ENCODE measurements at regions not wholly inside any gene's neighbourhood (a gene's known extent, or its start where the extent isn't known, plus 50 kb on each side); places are given as distances from the start of the nearest gene placed in this dataset.

DNA sequence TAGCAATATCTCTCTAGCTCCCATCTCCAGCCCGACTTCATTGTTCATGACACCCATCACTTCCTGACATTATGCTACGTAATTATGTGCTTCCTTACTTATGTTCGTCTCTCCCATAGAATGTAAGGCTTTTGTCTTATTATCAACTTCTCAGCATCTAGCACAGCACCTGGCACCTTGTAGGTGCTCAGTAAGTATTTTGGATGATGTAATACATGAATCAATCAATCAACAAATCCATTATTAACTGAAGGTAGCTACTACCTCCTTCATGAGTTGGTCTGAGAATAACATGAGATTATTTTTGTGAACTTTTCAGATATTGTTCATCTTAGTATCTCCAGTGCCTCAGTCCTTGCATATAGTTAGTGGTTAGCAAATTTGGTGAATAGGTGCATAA, 109.3 kb downstream of the EN1 start:
- H3K9ac ChIP-seq (ENCODE audit: low read length), result no peak overlapping the region
- no peak overlapping the region for H3K4me3 ChIP-seq (ENCODE audit: low read depth in 1 of 2, low read length in 2 of 2)
- H3K4me1 ChIP-seq (ENCODE audit: insufficient read depth, low read length), result no peaks in the 10 kb centered on the region
- no peak overlapping the region for H3K27ac ChIP-seq (ENCODE audit: low read depth, low read length)
- no peaks in the 10 kb centered on the region for H3K27me3 ChIP-seq (ENCODE audit: control insufficient read depth in 1 of 2, insufficient read depth in 2 of 2, low read length in 2 of 2)
- H3K9me3 ChIP-seq (ENCODE audit: low read length), result no peaks in the 10 kb centered on the region
- H3K36me3 ChIP-seq (ENCODE audit: insufficient read depth, low read length), result no peaks in the 10 kb centered on the region

DNA sequence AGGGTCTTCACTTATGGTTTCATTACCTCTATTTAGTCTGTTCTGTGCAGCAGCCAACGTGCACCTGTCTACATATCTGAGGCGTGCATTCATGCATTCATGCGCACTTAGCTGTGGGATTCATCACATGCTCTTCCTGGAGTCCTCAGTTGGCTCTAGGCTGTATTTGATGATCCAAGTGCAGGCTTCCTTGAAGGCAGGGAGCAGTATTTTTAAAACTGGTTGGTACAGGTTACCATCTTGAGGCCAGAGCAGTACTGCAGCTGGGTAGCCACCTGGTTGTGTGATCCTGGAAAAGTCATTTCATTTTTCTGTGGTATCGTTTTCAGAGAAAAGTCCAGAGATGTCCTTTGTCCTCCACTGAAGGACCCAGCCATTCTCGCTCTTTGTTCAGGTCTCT, 109.8 kb downstream of the EN1 start:
- Histone ChIP-seq H3K27ac (ENCODE audit: low read depth, low read length) (no peak overlapping the region), H3K36me3 (ENCODE audit: insufficient read depth, low read length) (no peaks in the 10 kb centered on the region), H3K9me3 (ENCODE audit: low read length) (no peaks in the 10 kb centered on the region), H3K9ac (ENCODE audit: low read length) (no peak overlapping the region), H3K4me3 (ENCODE audit: low read depth in 1 of 2, low read length in 2 of 2) (no peak overlapping the region), H3K4me1 (ENCODE audit: insufficient read depth, low read length) (no peaks in the 10 kb centered on the region), H3K27me3 (ENCODE audit: control insufficient read depth in 1 of 2, insufficient read depth in 2 of 2, low read length in 2 of 2) (no peaks in the 10 kb centered on the region)

DNA sequence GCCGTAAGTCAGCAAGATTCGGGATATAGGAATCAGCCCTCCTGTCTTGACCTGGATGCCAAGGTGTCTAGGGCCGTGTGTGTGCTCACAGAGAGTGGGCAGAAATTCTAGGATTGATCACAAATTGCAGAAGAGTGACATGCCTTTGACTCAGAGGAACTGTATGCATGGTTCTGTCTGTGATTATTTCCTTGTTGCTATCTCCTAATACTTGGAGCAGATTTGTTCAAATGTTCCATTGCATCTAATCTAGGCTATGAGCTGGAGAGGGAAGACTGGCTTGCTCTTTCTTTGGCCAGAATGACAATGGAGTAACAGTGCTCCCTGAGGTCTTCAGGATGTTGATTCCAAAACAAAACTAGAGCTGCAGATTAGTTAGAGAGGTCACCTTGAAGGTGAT, 115.0 kb downstream of the EN1 start:
- Histone ChIP-seq H3K4me1 (ENCODE audit: insufficient read depth, low read length) (no peaks in the 10 kb centered on the region), H3K4me3 (ENCODE audit: low read depth in 1 of 2, low read length in 2 of 2) (no peak overlapping the region), H3K27ac (ENCODE audit: low read depth, low read length) (no peak overlapping the region), H3K9ac (ENCODE audit: low read length) (no peak overlapping the region), H3K9me3 (ENCODE audit: low read length) (peaks cover 4% of the 10 kb centered on the region), H3K27me3 (ENCODE audit: control insufficient read depth in 1 of 2, insufficient read depth in 2 of 2, low read length in 2 of 2) (no peaks in the 10 kb centered on the region), H3K36me3 (ENCODE audit: insufficient read depth, low read length) (no peaks in the 10 kb centered on the region)

DNA sequence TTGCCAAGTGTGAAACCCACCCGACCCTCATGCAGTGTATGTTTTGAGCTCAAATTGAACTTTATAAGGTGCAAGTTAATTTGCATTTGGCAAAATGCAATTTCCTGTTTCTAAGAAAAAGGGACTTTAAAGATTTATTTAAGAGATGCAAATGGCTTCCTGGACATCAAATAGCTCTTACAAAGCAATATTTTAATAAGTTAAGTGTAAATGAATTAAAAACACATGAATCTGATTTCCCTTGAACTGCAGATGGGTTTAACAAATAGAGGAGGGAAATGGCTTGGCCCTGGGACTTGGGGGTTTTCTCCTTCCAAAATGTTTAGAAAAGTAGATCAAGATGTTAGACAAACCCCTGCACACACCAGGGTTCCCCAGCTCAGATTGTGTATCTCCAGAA, 116.0 kb downstream of the EN1 start:
- Histone ChIP-seq H3K4me3 (ENCODE audit: low read depth in 1 of 2, low read length in 2 of 2) (no peak overlapping the region), H3K36me3 (ENCODE audit: insufficient read depth, low read length) (no peaks in the 10 kb centered on the region), H3K27ac (ENCODE audit: low read depth, low read length) (no peak overlapping the region), H3K9me3 (ENCODE audit: low read length) (peaks cover 4% of the 10 kb centered on the region), H3K9ac (ENCODE audit: low read length) (no peak overlapping the region), H3K4me1 (ENCODE audit: insufficient read depth, low read length) (no peaks in the 10 kb centered on the region), H3K27me3 (ENCODE audit: control insufficient read depth in 1 of 2, insufficient read depth in 2 of 2, low read length in 2 of 2) (no peaks in the 10 kb centered on the region)

DNA sequence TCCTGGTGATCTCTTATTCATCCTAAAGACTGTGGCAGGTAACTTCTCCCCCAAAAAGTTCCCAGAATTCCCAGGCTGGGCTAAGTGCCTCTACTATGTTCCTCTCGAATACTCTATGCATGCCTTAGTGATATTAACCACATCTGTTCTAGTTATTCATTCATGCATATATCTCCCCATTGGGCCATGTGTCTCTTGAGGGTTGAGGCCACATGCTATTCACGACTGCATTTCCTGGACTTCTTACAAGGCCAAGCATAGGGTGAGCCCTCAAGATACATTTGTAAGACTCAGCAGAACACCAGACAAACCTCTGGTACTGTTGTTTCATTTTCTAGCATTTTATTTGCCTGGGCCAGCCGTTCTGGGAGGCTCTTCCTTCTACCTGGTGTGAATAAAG, 117.0 kb downstream of the EN1 start:
- Histone ChIP-seq H3K27ac (ENCODE audit: low read depth, low read length) (no peak overlapping the region), H3K27me3 (ENCODE audit: control insufficient read depth in 1 of 2, insufficient read depth in 2 of 2, low read length in 2 of 2) (no peaks in the 10 kb centered on the region), H3K4me3 (ENCODE audit: low read depth in 1 of 2, low read length in 2 of 2) (no peak overlapping the region), H3K9ac (ENCODE audit: low read length) (no peak overlapping the region), H3K36me3 (ENCODE audit: insufficient read depth, low read length) (no peaks in the 10 kb centered on the region), H3K4me1 (ENCODE audit: insufficient read depth, low read length) (no peaks in the 10 kb centered on the region), H3K9me3 (ENCODE audit: low read length) (peaks cover 4% of the 10 kb centered on the region)

DNA sequence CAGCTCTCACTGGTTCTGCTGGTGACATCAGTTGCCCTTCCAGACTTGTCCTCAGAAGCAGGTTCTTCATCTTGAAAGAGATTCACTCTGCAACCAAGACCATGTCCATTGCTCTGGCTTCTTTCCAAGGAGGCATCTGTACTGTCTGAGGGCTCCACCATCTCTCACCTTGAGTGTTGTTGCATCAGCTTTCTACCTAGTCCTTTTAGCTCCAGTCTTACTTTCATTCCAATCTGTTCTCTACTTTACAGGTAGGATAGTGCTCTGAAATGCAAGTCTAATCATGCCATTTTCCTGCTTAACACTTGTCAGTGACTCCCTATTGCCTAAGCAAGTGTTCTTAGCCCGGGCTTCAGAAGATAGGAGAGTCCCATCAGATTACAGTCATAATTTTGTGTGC, 117.7 kb downstream of the EN1 start:
- no peak overlapping the region for H3K4me3 ChIP-seq (ENCODE audit: low read depth in 1 of 2, low read length in 2 of 2)
- no peak overlapping the region for H3K27ac ChIP-seq (ENCODE audit: low read depth, low read length)
- no peaks in the 10 kb centered on the region for H3K4me1 ChIP-seq (ENCODE audit: insufficient read depth, low read length)
- peaks cover 4% of the 10 kb centered on the region for H3K9me3 ChIP-seq (ENCODE audit: low read length)
- H3K36me3 ChIP-seq (ENCODE audit: insufficient read depth, low read length), result no peaks in the 10 kb centered on the region
- H3K9ac ChIP-seq (ENCODE audit: low read length), result no peak overlapping the region
- H3K27me3 ChIP-seq (ENCODE audit: control insufficient read depth in 1 of 2, insufficient read depth in 2 of 2, low read length in 2 of 2), result no peaks in the 10 kb centered on the region

DNA sequence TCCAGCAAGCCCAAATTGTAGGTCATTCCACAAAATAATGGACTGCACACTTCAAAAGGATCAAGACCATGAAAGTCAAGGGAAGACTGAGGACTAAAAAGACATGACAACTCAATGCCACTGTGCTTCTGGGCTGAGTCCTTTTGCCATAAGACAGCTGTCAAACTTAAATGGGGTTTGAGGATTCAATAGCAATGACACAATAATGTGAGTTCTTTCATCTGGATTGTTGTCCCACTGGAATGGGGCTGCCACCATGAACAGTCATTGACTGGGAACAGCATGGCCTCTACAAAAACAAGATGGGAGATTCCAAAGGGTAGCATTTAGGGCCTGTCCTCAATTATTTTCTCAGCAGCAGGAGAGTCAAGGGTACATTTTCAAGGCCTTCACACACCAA, 118.5 kb downstream of the EN1 start:
- H3K4me3 ChIP-seq (ENCODE audit: low read depth in 1 of 2, low read length in 2 of 2), result no peak overlapping the region
- H3K27ac ChIP-seq (ENCODE audit: low read depth, low read length), result no peak overlapping the region
- H3K27me3 ChIP-seq (ENCODE audit: control insufficient read depth in 1 of 2, insufficient read depth in 2 of 2, low read length in 2 of 2), result no peaks in the 10 kb centered on the region
- no peaks in the 10 kb centered on the region for H3K4me1 ChIP-seq (ENCODE audit: insufficient read depth, low read length)
- H3K36me3 ChIP-seq (ENCODE audit: insufficient read depth, low read length), result no peaks in the 10 kb centered on the region
- H3K9me3 ChIP-seq (ENCODE audit: low read length), result peaks cover 4% of the 10 kb centered on the region
- no peak overlapping the region for H3K9ac ChIP-seq (ENCODE audit: low read length)

DNA sequence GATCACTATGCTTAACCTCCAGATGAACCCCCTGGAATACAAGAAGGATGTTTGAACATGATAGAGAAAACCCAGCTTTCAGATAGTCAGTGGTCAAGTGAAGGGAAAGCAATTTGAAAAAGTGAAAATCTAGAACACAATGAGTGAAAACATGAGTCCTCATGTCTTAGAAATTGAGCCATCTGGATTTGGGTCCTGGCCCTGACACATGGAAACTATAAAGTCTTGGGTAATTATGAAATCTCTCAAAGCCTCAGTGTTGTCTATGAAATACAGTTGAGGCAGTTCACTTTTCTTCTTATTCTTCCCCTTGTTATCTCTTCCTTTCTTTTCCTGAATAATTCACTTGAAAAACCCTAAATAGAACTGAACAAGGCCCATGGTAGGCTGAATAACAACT, 120.6 kb downstream of the EN1 start:
- H3K36me3 ChIP-seq (ENCODE audit: insufficient read depth, low read length), result no peaks in the 10 kb centered on the region
- H3K4me3 ChIP-seq (ENCODE audit: low read depth in 1 of 2, low read length in 2 of 2), result no peak overlapping the region
- H3K27ac ChIP-seq (ENCODE audit: low read depth, low read length), result no peak overlapping the region
- no peaks in the 10 kb centered on the region for H3K27me3 ChIP-seq (ENCODE audit: control insufficient read depth in 1 of 2, insufficient read depth in 2 of 2, low read length in 2 of 2)
- H3K9ac ChIP-seq (ENCODE audit: low read length), result no peak overlapping the region
- H3K4me1 ChIP-seq (ENCODE audit: insufficient read depth, low read length), result no peaks in the 10 kb centered on the region
- H3K9me3 ChIP-seq (ENCODE audit: low read length), result peaks cover 4% of the 10 kb centered on the region

DNA sequence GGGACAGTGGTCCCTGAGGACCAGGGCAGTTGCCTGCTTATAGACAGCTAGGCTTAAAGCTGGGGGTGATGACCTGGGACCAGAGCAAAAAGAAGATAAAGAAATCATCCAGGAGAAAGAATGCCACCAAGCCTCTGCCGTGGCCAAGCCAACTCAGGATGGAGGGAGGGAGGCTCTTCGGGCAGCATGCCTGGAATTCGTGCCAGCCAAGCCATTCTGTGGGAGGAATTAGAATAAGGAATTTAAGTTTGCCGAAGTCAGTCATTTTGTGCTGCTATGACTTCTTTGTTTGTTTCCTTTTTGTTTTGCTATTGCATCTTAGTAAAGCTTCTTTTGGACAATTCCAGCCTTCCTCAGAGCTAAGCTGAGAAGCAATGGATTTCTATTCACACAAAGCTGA, 124.1 kb downstream of the EN1 start:
- Histone ChIP-seq H3K36me3 (ENCODE audit: insufficient read depth, low read length) (no peaks in the 10 kb centered on the region), H3K27ac (ENCODE audit: low read depth, low read length) (no peak overlapping the region), H3K27me3 (ENCODE audit: control insufficient read depth in 1 of 2, insufficient read depth in 2 of 2, low read length in 2 of 2) (no peaks in the 10 kb centered on the region), H3K4me3 (ENCODE audit: low read depth in 1 of 2, low read length in 2 of 2) (no peak overlapping the region), H3K4me1 (ENCODE audit: insufficient read depth, low read length) (no peaks in the 10 kb centered on the region), H3K9me3 (ENCODE audit: low read length) (peaks cover 4% of the 10 kb centered on the region), H3K9ac (ENCODE audit: low read length) (no peak overlapping the region)

DNA sequence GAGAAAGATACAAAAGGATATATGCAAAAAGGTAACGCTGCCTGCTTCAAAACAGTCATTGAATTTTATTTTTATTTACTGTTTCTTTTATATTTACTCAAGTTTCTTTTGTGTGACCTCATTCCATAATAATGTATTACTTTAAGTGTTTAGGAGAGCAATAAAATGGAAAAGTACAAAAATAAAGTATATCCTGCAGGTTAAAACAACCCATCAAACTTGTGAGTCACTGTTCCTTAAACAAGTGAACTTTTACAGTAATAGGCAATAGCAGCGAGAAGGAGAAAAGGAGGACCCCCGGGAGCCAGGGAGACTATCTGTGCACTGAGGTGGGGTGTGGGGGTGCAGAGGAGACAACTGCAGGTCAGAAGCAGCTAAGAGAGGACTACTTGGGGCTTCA, 124.5 kb downstream of the EN1 start:
- Histone ChIP-seq H3K27ac (ENCODE audit: low read depth, low read length) (no peak overlapping the region), H3K4me1 (ENCODE audit: insufficient read depth, low read length) (no peaks in the 10 kb centered on the region), H3K9ac (ENCODE audit: low read length) (no peak overlapping the region), H3K36me3 (ENCODE audit: insufficient read depth, low read length) (no peaks in the 10 kb centered on the region), H3K9me3 (ENCODE audit: low read length) (no peaks in the 10 kb centered on the region), H3K4me3 (ENCODE audit: low read depth in 1 of 2, low read length in 2 of 2) (no peak overlapping the region), H3K27me3 (ENCODE audit: control insufficient read depth in 1 of 2, insufficient read depth in 2 of 2, low read length in 2 of 2) (no peaks in the 10 kb centered on the region)

DNA sequence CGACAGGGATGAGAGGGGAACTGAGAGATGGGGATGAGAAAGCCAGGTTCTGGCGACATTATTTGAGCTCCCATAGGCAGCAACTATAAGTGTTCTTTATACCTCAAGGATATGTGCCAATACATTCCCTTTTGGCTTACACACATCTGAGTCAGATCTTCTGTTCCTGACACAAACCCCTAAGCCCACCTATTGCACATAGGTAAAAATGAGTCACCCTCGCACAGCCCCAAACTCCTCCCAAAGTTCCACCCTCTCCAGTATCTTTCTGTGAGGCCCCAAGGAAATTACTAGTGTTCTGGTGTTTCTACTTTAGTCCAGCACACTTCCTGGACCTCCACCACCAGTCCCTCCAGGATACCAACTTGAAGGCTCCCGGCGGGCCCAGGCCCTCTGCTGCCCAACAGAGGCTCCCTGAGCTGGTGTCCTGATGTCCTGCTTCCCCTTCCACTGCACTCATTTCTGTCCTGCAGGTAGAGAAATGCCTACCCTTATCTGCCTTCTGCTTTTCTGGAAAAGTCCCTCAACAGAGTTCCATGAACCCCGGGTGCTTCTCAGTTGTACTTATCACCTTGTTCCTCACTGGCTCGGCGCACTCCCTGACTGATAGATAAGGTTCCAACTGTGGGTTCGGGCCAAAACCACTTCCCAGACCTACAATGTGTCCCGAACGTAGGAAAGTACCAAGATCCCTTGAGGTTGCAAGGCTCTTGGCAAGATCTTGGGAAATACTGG, 125.5 kb downstream of the EN1 start:
- H3K27ac ChIP-seq (ENCODE audit: low read depth, low read length), result no peak overlapping the region
- H3K36me3 ChIP-seq (ENCODE audit: insufficient read depth, low read length), result no peaks in the 10 kb centered on the region
- no peaks in the 10 kb centered on the region for H3K9me3 ChIP-seq (ENCODE audit: low read length)
- no peak overlapping the region for H3K9ac ChIP-seq (ENCODE audit: low read length)
- no peaks in the 10 kb centered on the region for H3K27me3 ChIP-seq (ENCODE audit: control insufficient read depth in 1 of 2, insufficient read depth in 2 of 2, low read length in 2 of 2)
- H3K4me1 ChIP-seq (ENCODE audit: insufficient read depth, low read length), result no peaks in the 10 kb centered on the region
- no peak overlapping the region for H3K4me3 ChIP-seq (ENCODE audit: low read depth in 1 of 2, low read length in 2 of 2)

DNA sequence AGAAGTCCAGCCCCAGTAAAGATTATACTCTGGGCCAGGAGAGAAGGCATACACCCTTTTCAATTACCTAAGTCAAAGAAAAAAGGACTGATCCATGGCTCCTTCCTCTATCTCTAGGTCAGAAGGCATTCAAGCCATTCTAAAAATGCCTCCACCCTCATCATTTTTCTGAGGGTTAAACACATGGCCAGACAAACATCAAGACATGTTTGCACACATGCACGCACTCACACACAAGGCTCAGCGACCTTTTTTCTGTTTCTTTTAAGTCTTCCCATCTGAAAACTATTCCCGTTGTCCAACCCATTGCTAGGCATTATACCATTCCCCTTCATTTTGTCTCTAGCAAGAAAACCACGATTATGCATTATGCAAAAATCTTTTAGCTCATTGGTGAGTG, 126.6 kb downstream of the EN1 start:
- no peaks in the 10 kb centered on the region for H3K36me3 ChIP-seq (ENCODE audit: insufficient read depth, low read length)
- H3K4me1 ChIP-seq (ENCODE audit: insufficient read depth, low read length), result no peaks in the 10 kb centered on the region
- H3K9me3 ChIP-seq (ENCODE audit: low read length), result no peaks in the 10 kb centered on the region
- H3K4me3 ChIP-seq (ENCODE audit: low read depth in 1 of 2, low read length in 2 of 2), result no peak overlapping the region
- no peak overlapping the region for H3K27ac ChIP-seq (ENCODE audit: low read depth, low read length)
- no peaks in the 10 kb centered on the region for H3K27me3 ChIP-seq (ENCODE audit: control insufficient read depth in 1 of 2, insufficient read depth in 2 of 2, low read length in 2 of 2)
- H3K9ac ChIP-seq (ENCODE audit: low read length), result no peak overlapping the region

Measured in muscle layer of colon (tissue), 2 donors.